GM12878 (cell line): ENCODE measurements at regions not wholly inside any gene's neighbourhood (a gene's known extent, or its start where the extent isn't known, plus 50 kb on each side); places are given as distances from the start of the nearest gene placed in this dataset.
"Not testable (repeated sequence)": the region's sequence is repeated elsewhere in the genome, so short reads cannot be mapped to it uniquely, and the experiment has no call there.

Experiments
- ATAC-seq: fragments of 200-7000 bp; cut with Tn5 transposase; 3 replicates; pipeline ENCODE4 v1.9.1; 2020; ENCODE audit warnings: mild to moderate bottlenecking, moderate library complexity
- BruUV-seq: library from RNA; stranded (reverse); fragments of 400-500 nt; replicated peaks from 2 replicates; lab custom pipeline; 2021; lab: Mats Ljungman, UMichigan
- CTCF ChIA-PET: fragments of 300-600 bp; sonication (Branson Sonifier 250); formaldehyde crosslinking; extraction: SDS; loops from one replicate; lab custom pipeline; 2021; ENCODE audit warnings: inconsistent platforms; lab: Yijun Ruan, JAX
- POLR2A ChIA-PET: fragments of 350-600 bp; formaldehyde crosslinking; extraction: SDS; loops from one replicate; lab custom pipeline; 2021; ENCODE audit warnings: inconsistent platforms; lab: Charles Lee
- RAD21 ChIA-PET: fragments of 300-600 bp; sonication (Branson Sonifier 250); formaldehyde crosslinking; loops from one replicate; lab custom pipeline; 2023; ENCODE audit warnings: antibody characterized with exemption; ENCODE audit not compliant: unreplicated experiment; lab: Charles Lee
- SMC1A ChIA-PET: fragments of 300-600 bp; sonication (Branson Sonifier 250); formaldehyde crosslinking; loops from one replicate; lab custom pipeline; 2023; ENCODE audit not compliant: unreplicated experiment, uncharacterized antibody; lab: Charles Lee
- DNase-seq: peaks from one replicate; pipeline ENCODE4 v3.0.0-alpha.2; 2011; ENCODE audit warnings: low read depth, low spot score
- FAIRE-seq: peaks from 3 replicates; lab custom pipeline; 2011; peaks lifted over from hg19 to GRCh38; lab: Jason Lieb, UNC
- H2AFZ ChIP-seq: 2 replicates; pipeline ENCODE4 v1.6.0; 2011; ENCODE audit warnings: low read depth, low read length, control low read depth; ENCODE audit not compliant: control insufficient read depth
- H3K27ac ChIP-seq: 2 replicates; pipeline ENCODE4 v1.5.1; 2011; ENCODE audit warnings: control low read depth; ENCODE audit not compliant: control insufficient read depth, insufficient read depth
- H3K27me3 ChIP-seq, 2 experiments: replicated peaks in 1 of 2; 2 replicates each; pipeline versions ENCODE4 v1.6.0 to v1.6.1; 2011; ENCODE audit warnings: low read length in 1 of 2; ENCODE audit not compliant: control insufficient read depth in 2 of 2, insufficient read depth in 2 of 2
- H3K36me3 ChIP-seq, 2 experiments: 2 replicates each; pipeline ENCODE4 v1.5.1; 2011; ENCODE audit warnings: low read length in 1 of 2; ENCODE audit not compliant: control insufficient read depth in 2 of 2, insufficient read depth in 2 of 2
- H3K4me1 ChIP-seq: 2 replicates; pipeline ENCODE4 v1.6.1; 2011; ENCODE audit warnings: mild to moderate bottlenecking, low read length, moderate library complexity, mixed read lengths; ENCODE audit not compliant: control insufficient read depth, insufficient read depth
- H3K4me2 ChIP-seq: 2 replicates; pipeline ENCODE4 v1.6.0; 2011; ENCODE audit warnings: control low read depth; ENCODE audit not compliant: control insufficient read depth, insufficient read depth
- H3K4me3 ChIP-seq: fragments of 200-600 bp; sonication (generic); 2 replicates; pipeline ENCODE4 v1.5.1; 2016
- H3K79me2 ChIP-seq: 2 replicates; pipeline ENCODE4 v1.6.0; 2011; ENCODE audit warnings: low read length; ENCODE audit not compliant: control insufficient read depth, insufficient read depth
- H3K9ac ChIP-seq: 2 replicates; pipeline ENCODE4 v1.8.0; 2011; ENCODE audit warnings: low read length, control low read depth, mixed read lengths; ENCODE audit not compliant: control insufficient read depth, insufficient read depth
- H3K9me3 ChIP-seq: replicated peaks from 3 replicates; pipeline ENCODE4 v1.5.1; 2011; ENCODE audit warnings: mild to moderate bottlenecking, low read length; ENCODE audit not compliant: control insufficient read depth, insufficient read depth
- H4K20me1 ChIP-seq: 2 replicates; pipeline ENCODE4 v1.6.0; 2011; ENCODE audit not compliant: control insufficient read depth, insufficient read depth
- ASH2L ChIP-seq: fragments of 300-600, 200-600 bp; sonication (generic); IDR thresholded peaks from 2 replicates; pipeline ENCODE4 v1.6.1; 2017; ENCODE audit warnings: low read depth, mild to moderate bottlenecking, borderline replicate concordance
- CREM ChIP-seq: IDR thresholded peaks from 2 replicates; pipeline ENCODE4 v1.6.1; 2014; ENCODE audit warnings: antibody characterized with exemption, low read depth
- ESRRA ChIP-seq: IDR thresholded peaks from 2 replicates; pipeline ENCODE4 v1.6.1; 2012; ENCODE audit warnings: mild to moderate bottlenecking, low read length, improper control_type of control experiment
- MEF2A ChIP-seq: IDR thresholded peaks from 2 replicates; pipeline ENCODE4 v1.6.1; 2011; ENCODE audit warnings: low read depth, mild to moderate bottlenecking, low read length, moderate library complexity; ENCODE audit not compliant: insufficient read depth
- MTA3 ChIP-seq: IDR thresholded peaks from 2 replicates; pipeline ENCODE4 v1.6.1; 2012; ENCODE audit warnings: low read length, inconsistent platforms, borderline replicate concordance
- SUPT20H ChIP-seq: IDR thresholded peaks from 2 replicates; pipeline ENCODE4 v1.6.1; 2011; ENCODE audit warnings: low read depth, mild to moderate bottlenecking, low read length, moderate library complexity, borderline replicate concordance; ENCODE audit not compliant: control insufficient read depth
- TCF3 ChIP-seq: IDR thresholded peaks from 2 replicates; pipeline ENCODE4 v1.6.1; 2012; ENCODE audit warnings: low read depth, mild to moderate bottlenecking, low read length, borderline replicate concordance; ENCODE audit not compliant: insufficient read depth
- YBX1 ChIP-seq: fragments of 450-650 bp; IDR thresholded peaks from 2 replicates; pipeline ENCODE4 v1.6.1; 2016; ENCODE audit warnings: antibody characterized with exemption
- ZNF207 ChIP-seq: fragments of 450-650 bp; IDR thresholded peaks from 2 replicates; pipeline ENCODE4 v1.6.1; 2014; ENCODE audit warnings: antibody characterized with exemption, mild to moderate bottlenecking, borderline replicate concordance
- WGBS: methylation state at CpG from one replicate; pipeline ENCODE4 v1.1.6; 2016; ENCODE audit warnings: low lambda C conversion rate; ENCODE audit not compliant: insufficient replicate concordance, insufficient coverage; ENCODE audit errors: missing lambda C conversion rate; 5-methylcytosine and 5-hydroxymethylcytosine counted together
- in situ Hi-C: fragments of 300-500 bp; cut with MboI; formaldehyde crosslinking; loops from 9 replicates; pipeline ENCODE4 v1.14.3; 2018; ENCODE audit warnings: mixed read lengths
- intact Hi-C: fragments of 100-400 bp; cut with micrococcal nuclease; formaldehyde crosslinking; loops from one replicate; pipeline ENCODE4 v1.14.2; 2022; ENCODE audit not compliant: unreplicated experiment
- TF ChIP-seq, protein P1 (sequence below): fragments of 450-650 bp; IDR thresholded peaks from 2 replicates; pipeline ENCODE4 v1.6.1; 2017; ENCODE audit warnings: mild to moderate bottlenecking, low read depth, inconsistent platforms; ENCODE audit not compliant: poor library complexity, severe bottlenecking
- TF ChIP-seq, protein P2 (sequence below): IDR thresholded peaks from 2 replicates; pipeline ENCODE4 v1.6.1; 2011; ENCODE audit warnings: low read depth, low read length, improper control_type of control experiment, borderline replicate concordance

DNA sequence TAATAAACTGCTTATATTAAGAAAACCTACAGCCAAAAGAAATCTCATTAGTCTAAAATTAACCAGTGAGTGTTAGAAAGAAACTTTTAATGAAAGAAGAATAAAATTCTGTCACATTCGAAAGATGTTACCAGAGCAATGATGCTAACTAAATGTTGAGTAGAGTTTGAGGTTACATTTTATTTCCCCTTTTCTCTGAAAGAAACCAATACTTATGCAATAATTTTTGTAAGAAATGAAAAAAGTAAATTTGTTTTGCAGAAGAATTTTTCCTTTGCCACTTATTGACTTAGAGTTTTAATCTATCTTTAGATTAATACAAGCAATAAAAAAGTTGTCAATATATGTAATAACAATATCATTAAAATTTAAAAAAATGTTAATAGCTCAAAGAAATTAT is 574.0 kb upstream of the GALNTL6 start (continued):
- TF ChIP-seq, protein P1, sequence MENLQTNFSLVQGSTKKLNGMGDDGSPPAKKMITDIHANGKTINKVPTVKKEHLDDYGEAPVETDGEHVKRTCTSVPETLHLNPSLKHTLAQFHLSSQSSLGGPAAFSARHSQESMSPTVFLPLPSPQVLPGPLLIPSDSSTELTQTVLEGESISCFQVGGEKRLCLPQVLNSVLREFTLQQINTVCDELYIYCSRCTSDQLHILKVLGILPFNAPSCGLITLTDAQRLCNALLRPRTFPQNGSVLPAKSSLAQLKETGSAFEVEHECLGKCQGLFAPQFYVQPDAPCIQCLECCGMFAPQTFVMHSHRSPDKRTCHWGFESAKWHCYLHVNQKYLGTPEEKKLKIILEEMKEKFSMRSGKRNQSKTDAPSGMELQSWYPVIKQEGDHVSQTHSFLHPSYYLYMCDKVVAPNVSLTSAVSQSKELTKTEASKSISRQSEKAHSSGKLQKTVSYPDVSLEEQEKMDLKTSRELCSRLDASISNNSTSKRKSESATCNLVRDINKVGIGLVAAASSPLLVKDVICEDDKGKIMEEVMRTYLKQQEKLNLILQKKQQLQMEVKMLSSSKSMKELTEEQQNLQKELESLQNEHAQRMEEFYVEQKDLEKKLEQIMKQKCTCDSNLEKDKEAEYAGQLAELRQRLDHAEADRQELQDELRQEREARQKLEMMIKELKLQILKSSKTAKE, result no peak

DNA sequence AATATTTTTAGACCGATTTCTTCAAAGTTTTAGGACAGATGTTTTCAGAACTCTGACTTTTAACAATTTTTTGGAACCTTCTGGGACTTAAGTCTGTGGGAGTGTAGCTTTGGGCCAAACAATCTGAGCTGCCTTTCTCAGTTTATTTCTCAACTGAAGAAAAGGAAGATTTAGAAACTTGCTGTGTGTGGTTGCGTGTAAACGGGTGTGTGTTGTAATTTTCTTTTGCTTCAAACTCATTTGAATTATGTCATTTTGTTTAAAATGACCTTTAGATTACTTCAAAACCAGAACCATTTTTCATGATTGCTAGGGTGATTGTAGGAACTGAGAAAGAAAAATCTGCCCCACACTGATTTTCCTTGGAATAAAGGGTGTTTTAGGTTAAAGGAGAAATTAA is 577.7 kb upstream of the GALNTL6 start:
- H3K79me2 ChIP-seq, result no peaks in the 10 kb centered on the region
- H3K27ac ChIP-seq, result no peak overlapping the region
- H3K27me3 ChIP-seq, result no peaks in the 10 kb centered on the region
- no peak overlapping the region for H3K4me3 ChIP-seq
- DNase-seq (no peak), ATAC-seq (no peak), FAIRE-seq (no peak)
- no peaks in the 10 kb centered on the region for H4K20me1 ChIP-seq
- RAD21 ChIA-PET, result no interaction called here
- TF ChIP-seq ESRRA, result no peak
- no peak for TF ChIP-seq ASH2L
- TF ChIP-seq SUPT20H, result no peak
- TF ChIP-seq MTA3, result no peak
- no peak for TF ChIP-seq YBX1
- TF ChIP-seq TCF3, result no peak
- TF ChIP-seq, protein P2, sequence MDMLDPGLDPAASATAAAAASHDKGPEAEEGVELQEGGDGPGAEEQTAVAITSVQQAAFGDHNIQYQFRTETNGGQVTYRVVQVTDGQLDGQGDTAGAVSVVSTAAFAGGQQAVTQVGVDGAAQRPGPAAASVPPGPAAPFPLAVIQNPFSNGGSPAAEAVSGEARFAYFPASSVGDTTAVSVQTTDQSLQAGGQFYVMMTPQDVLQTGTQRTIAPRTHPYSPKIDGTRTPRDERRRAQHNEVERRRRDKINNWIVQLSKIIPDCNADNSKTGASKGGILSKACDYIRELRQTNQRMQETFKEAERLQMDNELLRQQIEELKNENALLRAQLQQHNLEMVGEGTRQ, result no peak
- no peak for TF ChIP-seq ZNF207
- no peak for TF ChIP-seq CREM
- no peak for TF ChIP-seq MEF2A
- no peak overlapping the region for H2AFZ ChIP-seq
- BruUV-seq, result no TSS peak
- 36% methylated on average over 3 of the region's 3 CpGs for WGBS
- CTCF ChIA-PET, result no interaction called here
- H3K9me3 ChIP-seq, result no peaks in the 10 kb centered on the region
- no peaks in the 10 kb centered on the region for H3K36me3 ChIP-seq
- POLR2A ChIA-PET, result no interaction called here
- no peak overlapping the region for H3K4me2 ChIP-seq
- in situ Hi-C loops, result no loop called here
- intact Hi-C loops, result no loop called here
- H3K9ac ChIP-seq, result no peak overlapping the region
- H3K4me1 ChIP-seq, result no peaks in the 10 kb centered on the region
- SMC1A ChIA-PET, result no interaction called here

DNA sequence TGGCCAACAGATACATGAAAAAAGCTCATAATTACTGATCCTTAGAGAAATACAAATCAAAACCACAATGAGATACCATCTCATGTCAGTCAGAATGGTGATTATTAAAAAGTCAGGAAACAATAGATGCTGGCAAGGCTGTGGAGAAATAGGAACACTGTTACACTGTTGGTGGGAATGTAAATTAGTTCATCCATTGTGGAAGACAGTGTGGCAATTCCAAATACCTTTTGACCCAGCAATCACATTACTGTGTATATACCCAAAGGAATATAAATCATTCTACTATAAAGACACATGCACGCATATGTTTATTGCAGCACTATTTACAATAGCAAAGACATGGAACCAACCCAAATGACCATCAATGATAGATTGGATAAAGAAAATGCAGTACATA is 583.9 kb upstream of the GALNTL6 start:
- intact Hi-C loops, in situ Hi-C loops, DNase-seq, H3K4me3 ChIP-seq, RAD21 ChIA-PET, H3K79me2 ChIP-seq, H3K36me3 ChIP-seq, SMC1A ChIA-PET, POLR2A ChIA-PET, H3K9ac ChIP-seq, H3K27me3 ChIP-seq, FAIRE-seq, BruUV-seq, H3K9me3 ChIP-seq, H3K27ac ChIP-seq, H4K20me1 ChIP-seq, H3K4me1 ChIP-seq, H2AFZ ChIP-seq, CTCF ChIA-PET, ATAC-seq, H3K4me2 ChIP-seq: not testable (repeated sequence)
- 93% methylated on average over 1 of the region's 1 CpG for WGBS
